ENCODE measurements at regions not wholly inside any gene's neighbourhood (a gene's known extent, or its start where the extent isn't known, plus 50 kb on each side); places are given as distances from the start of the nearest gene placed in this dataset.

GRCh38 chr2:41764131-41764530 lies 283.7 kb upstream of the PKDCC start:
- TF ChIP-seq EZH2 (IDR thresholded peaks at IDR 0.05; ENCODE audit: low read depth) (no peak), CTCF (conservative IDR thresholded peaks at IDR 0.05) (no peak)

Data from PC-9 (cell line).